Hepatocyte (in vitro differentiated cells): ENCODE measurements at regions not wholly inside any gene's neighbourhood (a gene's known extent, or its start where the extent isn't known, plus 50 kb on each side); places are given as distances from the start of the nearest gene placed in this dataset.

Experiments used
- DNase-seq: peaks from one replicate; pipeline ENCODE4 v3.0.0-alpha.2; 2016; ENCODE audit warnings: low spot score
- H2AFZ ChIP-seq: fragments of 200-600 bp; sonication (generic); 2 replicates; pipeline ENCODE4 v1.6.0; 2016; ENCODE audit warnings: antibody characterized with exemption, mild to moderate bottlenecking
- H3K27ac ChIP-seq: fragments of 200-600 bp; sonication (generic); 2 replicates; pipeline ENCODE4 v1.5.1; 2016; ENCODE audit warnings: mild to moderate bottlenecking
- H3K27me3 ChIP-seq: fragments of 200-600 bp; sonication (generic); 2 replicates; pipeline ENCODE4 v1.6.1; 2016
- H3K36me3 ChIP-seq: fragments of 200-600 bp; sonication (generic); replicated peaks from 2 replicates; pipeline ENCODE4 v1.5.1; 2016; ENCODE audit warnings: low read depth; ENCODE audit not compliant: insufficient read depth
- H3K4me1 ChIP-seq: fragments of 200-600 bp; sonication (generic); 2 replicates; pipeline ENCODE4 v1.5.1; 2016; ENCODE audit warnings: mild to moderate bottlenecking, moderate library complexity; ENCODE audit not compliant: insufficient read depth
- H3K4me2 ChIP-seq: fragments of 200-600 bp; sonication (generic); 2 replicates; pipeline ENCODE4 v1.6.0; 2016
- H3K4me3 ChIP-seq: fragments of 200-600 bp; sonication (generic); 2 replicates; pipeline ENCODE4 v1.5.1; 2016; ENCODE audit warnings: mild to moderate bottlenecking
- H3K79me2 ChIP-seq: fragments of 200-600 bp; sonication (generic); 2 replicates; pipeline ENCODE4 v1.6.0; 2017; ENCODE audit warnings: mild to moderate bottlenecking
- H3K9me2 ChIP-seq: fragments of 200-600 bp; sonication (generic); replicated peaks from 2 replicates; pipeline ENCODE4 v1.6.0; 2017; ENCODE audit warnings: mild to moderate bottlenecking; ENCODE audit not compliant: insufficient read depth
- H3K9me3 ChIP-seq: fragments of 200-600 bp; sonication (generic); 2 replicates; pipeline ENCODE4 v1.5.1; 2016; ENCODE audit warnings: low read depth, mild to moderate bottlenecking
- H4K20me1 ChIP-seq: fragments of 200-600 bp; sonication (generic); 2 replicates; pipeline ENCODE4 v1.6.0; 2016; ENCODE audit warnings: mild to moderate bottlenecking; ENCODE audit not compliant: insufficient read depth, poor library complexity, severe bottlenecking
- CTCF ChIP-seq: fragments of 200-600 bp; sonication (generic); IDR thresholded peaks from 2 replicates; pipeline ENCODE4 v1.5.1; 2016; ENCODE audit warnings: antibody characterized with exemption, mild to moderate bottlenecking; ENCODE audit not compliant: poor library complexity
- EZH2 ChIP-seq: fragments of 200-600 bp; sonication (generic); IDR thresholded peaks from 2 replicates; pipeline ENCODE4 v1.6.1; 2016; ENCODE audit warnings: antibody characterized with exemption, mild to moderate bottlenecking, borderline replicate concordance
- EZH2phosphoT487 ChIP-seq: fragments of 200-600 bp; sonication (generic); IDR thresholded peaks from one replicate; pipeline ENCODE4 v1.6.1; 2018; ENCODE audit warnings: antibody characterized with exemption, mild to moderate bottlenecking, low read depth, moderate library complexity; ENCODE audit not compliant: unreplicated experiment, severe bottlenecking
- WGBS: methylation state at CpG from one replicate; pipeline ENCODE4 v1.1.6; 2016; ENCODE audit warnings: low lambda C conversion rate; ENCODE audit errors: missing lambda C conversion rate; 5-methylcytosine and 5-hydroxymethylcytosine counted together

GRCh38 chr7:13047061-13047460, 359.6 kb downstream of the ARL4A start:
- DNase-seq: no peak
- no peak overlapping the region for H3K27ac ChIP-seq
- no peak overlapping the region for H2AFZ ChIP-seq
- no peaks in the 10 kb centered on the region for H4K20me1 ChIP-seq
- no peak for TF ChIP-seq EZH2
- TF ChIP-seq CTCF: no peak
- no peak for TF ChIP-seq EZH2phosphoT487
- H3K4me3 ChIP-seq: no peak overlapping the region
- H3K4me2 ChIP-seq: no peak overlapping the region
- H3K9me3 ChIP-seq: no peaks in the 10 kb centered on the region
- no peaks in the 10 kb centered on the region for H3K27me3 ChIP-seq
- H3K36me3 ChIP-seq: no peaks in the 10 kb centered on the region
- WGBS: 78% methylated on average over 4 of the region's 4 CpGs
- H3K9me2 ChIP-seq: no peaks in the 10 kb centered on the region
- H3K79me2 ChIP-seq: no peaks in the 10 kb centered on the region
- H3K4me1 ChIP-seq: no peaks in the 10 kb centered on the region

- 94% methylated on average over 3 of the region's 3 CpGs for WGBS
- Histone ChIP-seq H3K27me3 (no peaks in the 10 kb centered on the region), H3K9me3 (no peaks in the 10 kb centered on the region), H3K79me2 (no peaks in the 10 kb centered on the region), H3K27ac (no peak overlapping the region), H3K4me3 (no peak overlapping the region), H3K9me2 (no peaks in the 10 kb centered on the region), H3K4me1 (no peaks in the 10 kb centered on the region), H3K36me3 (no peaks in the 10 kb centered on the region), H2AFZ (no peak overlapping the region), H4K20me1 (no peaks in the 10 kb centered on the region), H3K4me2 (no peak overlapping the region)
- TF ChIP-seq EZH2phosphoT487 (no peak), CTCF (no peak), EZH2 (no peak)
- no peak for DNase-seq
These were observed 362.5 kb downstream of the ARL4A start for GRCh38 chr7:13049946-13050345.

GRCh38 chr7:13050703-13051102, 363.3 kb downstream of the ARL4A start:
- TF ChIP-seq CTCF (no peak), EZH2phosphoT487 (no peak), EZH2 (no peak)
- WGBS: 31% methylated on average over 2 of the region's 2 CpGs
- no peaks in the 10 kb centered on the region for H3K9me3 ChIP-seq
- H3K4me3 ChIP-seq: no peak overlapping the region
- no peaks in the 10 kb centered on the region for H3K9me2 ChIP-seq
- no peaks in the 10 kb centered on the region for H4K20me1 ChIP-seq
- DNase-seq: no peak
- H3K27ac ChIP-seq: no peak overlapping the region
- no peaks in the 10 kb centered on the region for H3K79me2 ChIP-seq
- H3K36me3 ChIP-seq: no peaks in the 10 kb centered on the region
- no peaks in the 10 kb centered on the region for H3K27me3 ChIP-seq
- no peak overlapping the region for H3K4me2 ChIP-seq
- H2AFZ ChIP-seq: no peak overlapping the region
- H3K4me1 ChIP-seq: no peaks in the 10 kb centered on the region

GRCh38 chr7:13055732-13056368, 368.4 kb downstream of the ARL4A start:
- Histone ChIP-seq H3K4me3 (no peak overlapping the region), H3K4me1 (no peaks in the 10 kb centered on the region), H3K27ac (no peak overlapping the region), H2AFZ (no peak overlapping the region), H3K9me2 (no peaks in the 10 kb centered on the region), H3K79me2 (no peaks in the 10 kb centered on the region), H3K9me3 (no peaks in the 10 kb centered on the region), H3K27me3 (no peaks in the 10 kb centered on the region), H3K4me2 (no peak overlapping the region), H4K20me1 (no peaks in the 10 kb centered on the region), H3K36me3 (no peaks in the 10 kb centered on the region)
- no peak for DNase-seq
- 50% methylated on average over 2 of the region's 2 CpGs for WGBS
- no peak for TF ChIP-seq EZH2
- TF ChIP-seq EZH2phosphoT487: no peak
- TF ChIP-seq CTCF: no peak
